A549 (cell line): ENCODE measurements at regions not wholly inside any gene's neighbourhood (a gene's known extent, or its start where the extent isn't known, plus 50 kb on each side); places are given as distances from the start of the nearest gene placed in this dataset.

ENCODE experiments used
- ATAC-seq, 2 experiments: fragments of 200-7000 bp in 1 of 2; fragments of >200 bp in 1 of 2; cut with Nextera tagmentation in 1 of 2; cut with Tn5 transposase in 1 of 2; 3 replicates each; pipeline versions ENCODE4 v1.8.0 to v1.9.1; 2018 to 2020; ENCODE audit warnings: mild to moderate bottlenecking in 1 of 2, moderate library complexity in 1 of 2
- CTCF ChIA-PET: fragments of 300-600 bp; sonication (Branson Sonifier 250); formaldehyde crosslinking; extraction: SDS; loops from one replicate; lab custom pipeline; 2021; ENCODE audit warnings: antibody characterized with exemption, inconsistent platforms; lab: Yijun Ruan, JAX
- POLR2A ChIA-PET: fragments of 350-600 bp; formaldehyde crosslinking; extraction: SDS; loops from one replicate; lab custom pipeline; 2021; ENCODE audit warnings: antibody characterized with exemption, inconsistent platforms; lab: Yijun Ruan, JAX
- DNase-seq, 2 experiments: peaks; one replicate each; pipeline versions ENCODE4 v3.0.0 to v3.0.0-alpha.2; 2011 to 2016; ENCODE audit warnings: low read depth in 1 of 2, low spot score in 1 of 2
- FAIRE-seq: peaks from 2 replicates; lab custom pipeline; 2011; peaks lifted over from hg19 to GRCh38; lab: Jason Lieb, UNC
- H3K27ac ChIP-seq, 2 experiments: fragments of >200 bp; sonication (Bioruptor Twin); formaldehyde crosslinking; 3 replicates each; pipeline ENCODE4 v1.5.1; 2016 to 2017
- H3K4me1 ChIP-seq: fragments of >200 bp; sonication (Bioruptor Twin); formaldehyde crosslinking; 3 replicates; pipeline ENCODE4 v1.6.1; 2016
- H3K4me2 ChIP-seq: fragments of >200 bp; sonication (Bioruptor Twin); formaldehyde crosslinking; 3 replicates; pipeline ENCODE4 v1.6.1; 2016
- H3K4me3 ChIP-seq: fragments of >200 bp; sonication (Bioruptor Twin); formaldehyde crosslinking; 3 replicates; pipeline ENCODE4 v1.5.1; 2016
- H3K9me3 ChIP-seq: fragments of >200 bp; sonication (Bioruptor Twin); formaldehyde crosslinking; 3 replicates; pipeline ENCODE4 v1.6.1; 2016
- CBX2 ChIP-seq: fragments of 200-600 bp; sonication (generic); IDR thresholded peaks from 2 replicates; pipeline ENCODE4 v1.6.1; 2016; ENCODE audit warnings: low read depth, mild to moderate bottlenecking, borderline replicate concordance
- CBX8 ChIP-seq: fragments of 200-600 bp; sonication (generic); IDR thresholded peaks from 2 replicates; pipeline ENCODE4 v1.6.1; 2016
- CHD4 ChIP-seq: fragments of 200-600 bp; sonication (generic); IDR thresholded peaks from 2 replicates; pipeline ENCODE4 v1.6.1; 2016; ENCODE audit warnings: antibody characterized with exemption, mild to moderate bottlenecking, borderline replicate concordance
- EHMT2 ChIP-seq: fragments of 200-600 bp; sonication (generic); IDR thresholded peaks from 2 replicates; pipeline ENCODE4 v1.6.1; 2016; ENCODE audit warnings: antibody characterized with exemption, low read depth, mild to moderate bottlenecking, moderate library complexity
- ELK1 ChIP-seq: fragments of 150-350 bp; IDR thresholded peaks from 2 replicates; pipeline ENCODE4 v1.6.1; 2014; ENCODE audit warnings: low read depth, mild to moderate bottlenecking, low read length
- ESRRA ChIP-seq: fragments of 150-350 bp; IDR thresholded peaks from 2 replicates; pipeline ENCODE4 v1.6.1; 2014; ENCODE audit warnings: mild to moderate bottlenecking, low read length, borderline replicate concordance
- FOSB ChIP-seq: fragments of 250-450 bp; sonication (Bioruptor Pico); IDR thresholded peaks from 2 replicates; pipeline ENCODE4 v1.5.0; 2020; ENCODE audit warnings: mild to moderate bottlenecking, moderate library complexity
- FOSL2 ChIP-seq, 2 experiments: fragments of 450-650 bp in 1 of 2; fragments of >200 bp in 1 of 2; sonication (Bioruptor Twin) in 1 of 2; formaldehyde crosslinking; IDR thresholded peaks; 2 replicates each; pipeline versions ENCODE4 v1.5.0 to v1.6.1; 2016 to 2020; ENCODE audit warnings: mild to moderate bottlenecking in 1 of 2, moderate library complexity in 1 of 2
- FOXS1 ChIP-seq: fragments of 250-450 bp; sonication (Bioruptor Pico); IDR thresholded peaks from 2 replicates; pipeline ENCODE4 v1.5.0; 2020; ENCODE audit warnings: mild to moderate bottlenecking, moderate library complexity
- HDAC2 ChIP-seq: fragments of 200-600 bp; sonication (generic); IDR thresholded peaks from 2 replicates; pipeline ENCODE4 v1.6.1; 2016
- HES2 ChIP-seq: fragments of >200 bp; sonication (Bioruptor Twin); formaldehyde crosslinking; IDR thresholded peaks from 2 replicates; pipeline ENCODE4 v1.6.1; 2016
- HEYL ChIP-seq: fragments of 250-450 bp; sonication (Bioruptor Pico); IDR thresholded peaks from 2 replicates; pipeline ENCODE4 v1.8.0; 2021; ENCODE audit warnings: mild to moderate bottlenecking, moderate library complexity
- HOXA7 ChIP-seq: fragments of 250-450 bp; sonication (Bioruptor Pico); IDR thresholded peaks from 2 replicates; pipeline ENCODE4 v1.5.0; 2020; ENCODE audit warnings: mild to moderate bottlenecking, moderate library complexity
- JUN ChIP-seq, 2 experiments: fragments of >200 bp; sonication (Bioruptor Twin); formaldehyde crosslinking; IDR thresholded peaks; 2 replicates in 1 of 2; 3 replicates in 1 of 2; pipeline ENCODE4 v1.6.1; 2016 to 2017
- MAZ ChIP-seq: fragments of 150-350 bp; IDR thresholded peaks from 2 replicates; pipeline ENCODE4 v1.6.1; 2014; ENCODE audit warnings: antibody characterized with exemption, low read depth, low read length, borderline replicate concordance
- MYC ChIP-seq: IDR thresholded peaks from 2 replicates; pipeline ENCODE4 v1.6.1; 2012; ENCODE audit warnings: mild to moderate bottlenecking, inconsistent platforms, low read length, improper control_type of control experiment, borderline replicate concordance
- NR3C1 ChIP-seq: fragments of >200 bp; sonication (Bioruptor Twin); formaldehyde crosslinking; IDR thresholded peaks from 3 replicates; pipeline ENCODE4 v1.6.1; 2017
- PHF8 ChIP-seq: fragments of 200-600 bp; sonication (generic); IDR thresholded peaks from 2 replicates; pipeline ENCODE4 v1.6.1; 2016; ENCODE audit warnings: low read depth, mild to moderate bottlenecking, antibody characterized with exemption, moderate library complexity, borderline replicate concordance
- RARB ChIP-seq: fragments of 250-450 bp; sonication (Bioruptor Pico); IDR thresholded peaks from 2 replicates; pipeline ENCODE4 v1.8.0; 2021; ENCODE audit warnings: mild to moderate bottlenecking, moderate library complexity
- RCOR1 ChIP-seq: fragments of 150-350 bp; IDR thresholded peaks from 2 replicates; pipeline ENCODE4 v1.6.1; 2014; ENCODE audit warnings: antibody characterized with exemption, low read length, low read depth
- RFX5 ChIP-seq: fragments of 450-650 bp; IDR thresholded peaks from 2 replicates; pipeline ENCODE4 v1.7.1; 2014; ENCODE audit warnings: antibody characterized with exemption, mild to moderate bottlenecking, moderate library complexity
- RNF2 ChIP-seq: fragments of 200-600 bp; sonication (generic); IDR thresholded peaks from 2 replicates; pipeline ENCODE4 v1.6.1; 2016; ENCODE audit warnings: low read depth, mild to moderate bottlenecking, antibody characterized with exemption, moderate library complexity, borderline replicate concordance
- SMC3 ChIP-seq: fragments of >200 bp; sonication (Bioruptor Twin); formaldehyde crosslinking; IDR thresholded peaks from 3 replicates; pipeline ENCODE4 v1.6.1; 2018; ENCODE audit warnings: inconsistent platforms
- SREBF2 ChIP-seq: fragments of 450-650 bp; IDR thresholded peaks from 2 replicates; pipeline ENCODE4 v1.6.1; 2014; ENCODE audit warnings: mild to moderate bottlenecking, moderate library complexity
- TFCP2L1 ChIP-seq: fragments of 250-450 bp; sonication (Bioruptor Pico); IDR thresholded peaks from 2 replicates; pipeline ENCODE4 v1.5.0; 2021; ENCODE audit warnings: mild to moderate bottlenecking
- ZC3H11A ChIP-seq: fragments of 450-650 bp; IDR thresholded peaks from 2 replicates; pipeline ENCODE4 v1.6.1; 2014; ENCODE audit warnings: antibody characterized with exemption, mild to moderate bottlenecking
- ZNF302 ChIP-seq: fragments of 250-450 bp; sonication (Bioruptor Pico); IDR thresholded peaks from 2 replicates; pipeline ENCODE4 v1.9.0; 2021; ENCODE audit warnings: inconsistent platforms, mild to moderate bottlenecking, moderate library complexity
- ZSCAN20 ChIP-seq: fragments of 250-450 bp; sonication (Bioruptor Pico); IDR thresholded peaks from 2 replicates; pipeline ENCODE4 v1.8.0; 2022; ENCODE audit warnings: mild to moderate bottlenecking, moderate library complexity
- WGBS: methylation state at CpG from one replicate; pipeline ENCODE4 v1.1.6; 2017; ENCODE audit errors: missing lambda C conversion rate; 5-methylcytosine and 5-hydroxymethylcytosine counted together
- TF ChIP-seq, protein P1 (sequence below): fragments of 250-450 bp; sonication (Bioruptor Pico); IDR thresholded peaks from 2 replicates; pipeline ENCODE4 v1.5.0; 2021; ENCODE audit warnings: mild to moderate bottlenecking, moderate library complexity, borderline replicate concordance
- TF ChIP-seq, protein P2 (sequence below): IDR thresholded peaks from 2 replicates; pipeline ENCODE4 v1.6.1; 2012

DNA sequence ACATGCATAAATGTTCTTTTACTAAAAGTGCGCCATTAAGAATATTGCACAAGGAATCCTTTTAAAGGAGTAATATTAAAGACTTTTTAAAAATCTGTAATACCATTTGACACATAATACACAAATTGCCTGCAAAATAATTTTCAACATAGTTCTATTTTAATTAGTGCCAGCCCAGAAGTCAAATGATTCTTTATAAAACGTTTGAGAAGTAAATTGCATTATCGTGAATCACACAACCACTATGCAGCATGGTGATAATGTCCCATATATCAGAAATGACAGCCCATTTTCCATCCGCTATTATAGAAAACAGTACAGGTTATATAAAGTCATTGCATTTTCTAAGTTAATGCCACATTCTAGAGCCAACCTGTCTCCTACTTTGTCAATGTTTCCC is 324.0 kb downstream of the IPMK start:
- Histone ChIP-seq H3K4me1 (no peaks in the 10 kb centered on the region), H3K27ac (no peak overlapping the region), H3K4me3 (no peak overlapping the region), H3K9me3 (no peaks in the 10 kb centered on the region), H3K4me2 (no peak overlapping the region)
- no peak for TF ChIP-seq NR3C1
- TF ChIP-seq ELK1, result no peak
- no peak for TF ChIP-seq RFX5
- no peak for TF ChIP-seq CBX2
- no peak for TF ChIP-seq HEYL (CRISPR knock-in tag)
- TF ChIP-seq RNF2, result no peak
- TF ChIP-seq SREBF2, result no peak
- no peak for TF ChIP-seq TFCP2L1 (CRISPR knock-in tag)
- TF ChIP-seq HDAC2, result no peak
- no peak for TF ChIP-seq FOSL2 (IDR thresholded peaks at IDR 0.05)
- TF ChIP-seq FOSL2 (CRISPR knock-in tag; IDR thresholded peaks at IDR 0.05), result no peak
- TF ChIP-seq SMC3, result no peak
- TF ChIP-seq MYC, result no peak
- TF ChIP-seq, protein P1, sequence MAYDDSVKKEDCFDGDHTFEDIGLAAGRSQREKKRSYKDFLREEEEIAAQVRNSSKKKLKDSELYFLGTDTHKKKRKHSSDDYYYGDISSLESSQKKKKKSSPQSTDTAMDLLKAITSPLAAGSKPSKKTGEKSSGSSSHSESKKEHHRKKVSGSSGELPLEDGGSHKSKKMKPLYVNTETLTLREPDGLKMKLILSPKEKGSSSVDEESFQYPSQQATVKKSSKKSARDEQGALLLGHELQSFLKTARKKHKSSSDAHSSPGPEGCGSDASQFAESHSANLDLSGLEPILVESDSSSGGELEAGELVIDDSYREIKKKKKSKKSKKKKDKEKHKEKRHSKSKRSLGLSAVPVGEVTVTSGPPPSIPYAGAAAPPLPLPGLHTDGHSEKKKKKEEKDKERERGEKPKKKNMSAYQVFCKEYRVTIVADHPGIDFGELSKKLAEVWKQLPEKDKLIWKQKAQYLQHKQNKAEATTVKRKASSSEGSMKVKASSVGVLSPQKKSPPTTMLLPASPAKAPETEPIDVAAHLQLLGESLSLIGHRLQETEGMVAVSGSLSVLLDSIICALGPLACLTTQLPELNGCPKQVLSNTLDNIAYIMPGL (CRISPR knock-in tag), result no peak
- FAIRE-seq (no peak), ATAC-seq (no peak), DNase-seq (no peak)
- ChIA-PET POLR2A (no interaction called here), CTCF (no interaction called here)
- WGBS, result 76% methylated on average over 4 of the region's 4 CpGs

GRCh38 chr10:57925045-57925444 is 342.6 kb downstream of the IPMK start:
- FAIRE-seq (no peak), ATAC-seq (no peak), DNase-seq (no peak)
- POLR2A ChIA-PET, result no interaction called here
- TF ChIP-seq HES2, result no peak
- no peak for TF ChIP-seq FOSB (CRISPR knock-in tag)
- TF ChIP-seq PHF8, result no peak
- TF ChIP-seq, protein P1 (CRISPR knock-in tag), result no peak
- TF ChIP-seq CBX8, result no peak
- TF ChIP-seq ZSCAN20, result no peak
- TF ChIP-seq CHD4, result no peak
- H3K4me1 ChIP-seq, result peaks cover 9% of the 10 kb centered on the region
- CTCF ChIA-PET, result no interaction called here
- H3K4me3 ChIP-seq, result no peak overlapping the region
- no peak overlapping the region for H3K4me2 ChIP-seq
- no peak overlapping the region for H3K27ac ChIP-seq
- no peaks in the 10 kb centered on the region for H3K9me3 ChIP-seq
- WGBS, result 86% methylated on average over 2 of the region's 2 CpGs

DNA sequence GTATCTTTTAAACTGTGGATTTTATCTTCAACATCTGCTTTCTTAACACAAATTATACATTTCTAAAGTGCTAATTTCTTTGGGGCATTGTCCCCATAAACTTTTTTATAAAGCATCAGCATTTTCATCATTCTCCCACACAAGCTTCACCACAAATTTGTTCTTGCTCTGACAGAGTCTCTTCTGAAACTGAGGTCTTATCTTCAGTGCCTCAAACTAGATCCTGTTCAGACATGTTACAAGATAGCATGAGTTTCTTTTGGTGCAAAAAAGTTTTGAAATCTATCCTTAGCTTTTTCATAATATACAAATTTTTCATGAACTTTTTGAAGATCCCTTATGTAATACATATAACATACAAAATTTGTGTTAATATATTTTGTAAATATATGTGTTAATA is 346.6 kb downstream of the IPMK start:
- ChIA-PET CTCF (no interaction called here), POLR2A (no interaction called here)
- peaks cover 18% of the 10 kb centered on the region for H3K4me1 ChIP-seq
- H3K27ac ChIP-seq, result peak overlapping the region in 1 of 2 experiments; percentile 36; a peak in 4 of 6 replicates
- H3K4me3 ChIP-seq, result no peak overlapping the region
- no peak overlapping the region for H3K4me2 ChIP-seq
- DNase-seq (no peak), FAIRE-seq (no peak), ATAC-seq (no peak)
- no peaks in the 10 kb centered on the region for H3K9me3 ChIP-seq
- TF ChIP-seq RARB (CRISPR knock-in tag), result no peak
- TF ChIP-seq EHMT2, result no peak
- no peak for TF ChIP-seq RNF2
- TF ChIP-seq MAZ, result no peak
- TF ChIP-seq RCOR1, result no peak
- no peak for TF ChIP-seq FOSB (CRISPR knock-in tag)
- no peak for TF ChIP-seq ESRRA
- TF ChIP-seq ZNF302 (CRISPR knock-in tag), result no peak
- TF ChIP-seq, protein P2, sequence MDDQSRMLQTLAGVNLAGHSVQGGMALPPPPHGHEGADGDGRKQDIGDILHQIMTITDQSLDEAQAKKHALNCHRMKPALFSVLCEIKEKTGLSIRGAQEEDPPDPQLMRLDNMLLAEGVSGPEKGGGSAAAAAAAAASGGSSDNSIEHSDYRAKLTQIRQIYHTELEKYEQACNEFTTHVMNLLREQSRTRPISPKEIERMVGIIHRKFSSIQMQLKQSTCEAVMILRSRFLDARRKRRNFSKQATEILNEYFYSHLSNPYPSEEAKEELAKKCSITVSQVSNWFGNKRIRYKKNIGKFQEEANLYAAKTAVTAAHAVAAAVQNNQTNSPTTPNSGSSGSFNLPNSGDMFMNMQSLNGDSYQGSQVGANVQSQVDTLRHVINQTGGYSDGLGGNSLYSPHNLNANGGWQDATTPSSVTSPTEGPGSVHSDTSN, result no peak
- no peak for TF ChIP-seq JUN (IDR thresholded peaks at IDR 0.05)
- no peak for TF ChIP-seq MYC
- TF ChIP-seq ZC3H11A, result no peak
- no peak for TF ChIP-seq SREBF2
- no peak for TF ChIP-seq NR3C1
- TF ChIP-seq FOXS1 (CRISPR knock-in tag), result no peak
- no peak for TF ChIP-seq HOXA7
- no peak for TF ChIP-seq CBX8
